Amygdala (tissue), 56 donors: ENCODE measurements at regions not wholly inside any gene's neighbourhood (a gene's known extent, or its start where the extent isn't known, plus 50 kb on each side); places are given as distances from the start of the nearest gene placed in this dataset.

Experiments
- DNase-seq, 56 donors: peaks; one replicate each; lab custom pipeline; 2025; lab: John Stamatoyannopoulos, UW

DNA sequence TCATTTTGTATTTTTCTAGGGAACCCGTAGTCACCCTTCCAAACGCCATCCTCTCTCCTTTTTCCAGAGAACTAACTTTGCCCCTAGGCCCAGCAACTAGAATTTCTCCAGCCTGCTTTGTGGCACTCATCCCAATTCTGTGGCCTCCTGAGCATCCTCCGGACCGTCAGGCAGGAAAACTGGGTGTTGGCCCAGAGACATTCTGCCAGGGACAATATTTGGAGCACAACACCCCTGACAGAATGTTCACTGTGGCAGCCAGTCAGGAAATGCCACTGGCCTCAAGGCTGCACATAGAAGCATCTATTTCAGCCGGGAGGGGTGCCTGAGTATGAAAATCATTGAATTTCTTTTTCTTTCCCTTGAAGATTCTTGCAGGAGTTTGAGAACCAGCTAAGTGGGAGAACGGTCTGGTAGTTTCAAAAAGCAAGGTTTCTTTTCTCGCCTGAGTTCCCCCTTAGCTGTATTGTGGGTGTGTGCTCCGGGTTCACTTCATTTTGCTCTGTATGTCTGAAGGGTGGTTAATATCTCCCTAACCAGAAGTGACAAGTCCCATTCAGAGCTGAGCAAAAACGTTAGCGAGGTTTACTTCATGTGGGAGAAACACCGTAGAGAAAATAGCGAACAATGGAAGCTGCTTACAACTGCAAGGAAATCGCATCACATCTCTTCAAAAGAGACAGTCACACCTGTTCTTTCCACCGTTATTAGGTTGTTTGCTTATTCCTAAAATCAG is 108.1 kb upstream of the TPM1 start:
- no peak for DNase-seq

DNA sequence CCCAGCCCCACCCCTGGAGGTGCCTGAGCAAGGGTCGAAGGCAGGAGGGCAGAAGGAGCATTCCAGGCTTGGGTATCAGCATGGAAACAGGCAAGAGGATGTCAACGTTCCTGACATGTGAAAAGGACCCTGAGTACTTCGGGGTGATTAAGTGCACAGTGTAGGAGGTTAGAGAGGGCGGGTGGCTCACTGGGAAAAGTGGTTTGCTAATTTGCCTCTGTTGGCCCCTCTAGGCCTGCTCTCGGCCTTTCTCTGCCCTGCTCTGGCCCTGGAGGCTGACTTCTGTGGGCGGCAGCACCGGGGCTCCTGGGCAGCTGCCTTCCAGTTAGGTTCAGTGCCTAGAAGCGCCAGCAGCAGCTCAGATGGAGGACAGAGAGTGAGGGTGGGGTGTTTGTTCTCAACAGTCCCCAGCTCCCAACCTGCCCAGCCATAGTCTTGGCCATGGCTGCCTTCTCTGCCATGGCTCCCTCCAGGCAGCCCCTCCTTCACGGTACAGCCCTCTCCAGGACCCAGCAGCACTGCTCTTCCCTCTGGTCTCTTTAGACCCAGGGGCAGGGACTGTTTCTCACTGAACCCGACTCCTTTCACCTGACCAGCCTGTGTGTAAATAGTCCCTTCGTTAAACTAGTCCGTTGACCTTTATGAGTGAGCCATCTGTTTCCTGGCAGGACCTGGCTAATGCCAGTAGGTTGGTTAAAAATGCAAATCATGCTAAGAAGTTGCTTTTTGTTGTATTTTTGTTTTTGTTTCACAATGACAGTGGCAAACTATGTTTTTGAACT is 107.1 kb upstream of the TPM1 start:
- no peak for DNase-seq

DNA sequence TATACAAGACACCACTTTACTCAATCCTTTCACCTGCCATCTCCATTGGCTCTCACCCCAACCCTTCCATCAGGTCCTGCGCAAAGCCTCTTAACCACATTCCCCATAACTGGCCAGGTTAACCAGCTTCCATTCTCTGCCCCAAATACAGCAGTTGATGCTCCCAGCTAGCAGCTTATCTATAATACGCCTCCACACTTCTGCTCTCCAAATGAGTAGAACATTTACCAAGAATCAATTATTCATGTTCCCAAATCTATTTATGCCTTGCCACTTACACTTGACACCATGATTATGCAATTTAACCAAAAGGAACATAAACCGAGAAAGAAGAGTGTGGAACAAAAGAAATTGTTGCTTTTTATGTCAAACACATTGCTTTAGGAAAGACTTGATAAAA is 103.7 kb upstream of the TPM1 start:
- no peak for DNase-seq

DNA sequence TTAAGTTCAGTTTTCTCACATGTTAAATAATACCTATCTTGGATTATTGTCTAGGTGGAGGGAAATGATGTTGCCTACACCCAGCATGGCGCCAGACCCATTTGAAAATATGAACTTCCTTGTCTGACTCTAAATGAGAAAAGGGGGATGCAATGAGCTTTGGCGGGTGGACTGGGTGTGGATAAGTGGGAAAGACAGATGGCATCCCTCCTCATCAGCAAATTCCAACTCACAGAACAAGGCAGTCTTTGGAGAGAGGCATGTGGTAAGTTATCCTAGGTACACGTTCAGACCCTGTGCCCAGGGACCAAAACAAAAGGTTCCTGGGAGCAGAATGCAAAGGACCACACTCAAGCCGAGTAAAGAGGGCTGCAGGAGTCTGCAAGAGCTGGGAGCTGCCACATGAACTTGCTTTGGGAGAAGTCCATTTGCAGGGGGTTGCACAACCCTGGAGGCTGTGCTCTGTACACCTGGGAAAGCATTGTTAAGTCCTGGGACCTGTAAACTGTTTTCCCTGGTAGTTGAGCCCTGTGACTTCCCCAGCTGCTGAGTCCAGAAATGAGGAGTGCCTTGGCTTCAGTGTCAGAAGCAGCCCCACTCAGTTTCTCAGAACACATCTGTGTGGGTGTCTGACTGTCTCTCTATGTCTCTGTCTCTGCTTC is 102.3 kb upstream of the TPM1 start:
- no peak for DNase-seq

DNA sequence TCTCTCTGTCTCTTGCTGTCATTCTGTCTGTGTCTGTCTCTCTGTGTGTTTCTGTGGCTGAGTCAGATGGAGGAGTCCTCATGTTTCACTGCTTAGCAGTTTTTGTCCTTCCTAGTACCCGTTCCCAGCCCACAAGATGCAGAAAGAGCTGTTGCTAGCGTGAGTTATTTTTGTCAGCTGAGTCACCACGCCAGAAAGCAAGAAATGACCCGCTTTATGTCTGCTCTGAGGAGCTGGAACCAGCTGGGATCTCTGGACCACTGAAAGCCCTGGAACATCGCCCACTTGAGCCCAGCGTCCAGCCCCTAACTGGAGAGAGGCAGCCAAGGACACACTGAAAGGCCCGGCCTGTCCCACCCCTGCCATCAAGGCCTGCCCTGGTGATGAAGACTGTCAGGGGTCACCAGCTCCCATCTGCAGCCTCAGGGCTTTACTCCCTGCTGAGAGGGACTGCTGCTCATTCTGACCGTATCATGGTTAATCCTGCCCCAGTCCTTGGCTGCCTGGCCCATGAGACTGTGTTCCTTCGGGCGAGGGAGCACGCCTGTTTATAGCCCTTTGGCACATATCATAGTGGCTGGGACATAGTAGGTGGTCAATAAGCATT is 101.7 kb upstream of the TPM1 start:
- DNase-seq, result peak in 49 of 56 donors; percentile 12 to 83 (median 56)

DNA sequence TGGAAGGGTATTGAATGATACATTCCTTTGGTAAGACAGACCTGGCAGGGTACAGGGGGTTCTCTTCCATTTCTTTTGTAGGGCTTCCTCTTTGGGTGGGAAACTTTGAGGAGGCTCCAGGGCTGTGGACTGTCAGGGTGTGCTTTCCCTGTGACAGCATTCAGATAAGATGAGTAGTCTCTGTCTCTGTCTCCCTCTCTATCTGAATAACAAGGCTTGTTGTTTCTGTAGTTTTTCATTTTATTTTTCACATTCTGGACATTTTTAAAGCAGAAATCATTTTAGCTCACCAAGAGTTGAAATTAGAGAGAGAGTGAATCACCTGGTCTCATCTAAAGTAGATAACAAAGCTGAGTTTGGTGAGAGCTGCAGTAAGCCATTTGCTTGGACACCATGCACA is 100.8 kb upstream of the TPM1 start:
- no peak for DNase-seq

DNA sequence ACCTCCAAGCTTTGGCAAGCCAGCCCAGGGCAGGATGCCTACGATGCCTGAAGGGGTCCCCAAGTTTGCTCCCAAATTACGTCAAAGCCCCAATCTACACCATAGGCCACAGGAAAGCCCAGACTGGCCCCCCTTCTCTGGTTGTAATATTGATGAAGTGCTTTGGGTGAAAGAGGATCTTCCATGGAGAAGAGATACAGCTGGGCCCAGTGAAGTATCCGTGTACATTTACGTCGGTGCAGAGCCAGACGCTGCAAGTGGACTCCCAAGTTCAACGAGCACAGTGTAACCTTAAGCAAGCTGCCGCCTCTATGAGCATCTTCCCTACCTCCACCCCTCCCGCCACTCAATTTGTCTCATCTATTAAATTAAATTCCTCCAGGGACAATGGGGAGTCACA is 100.1 kb upstream of the TPM1 start:
- DNase-seq, result no peak

DNA sequence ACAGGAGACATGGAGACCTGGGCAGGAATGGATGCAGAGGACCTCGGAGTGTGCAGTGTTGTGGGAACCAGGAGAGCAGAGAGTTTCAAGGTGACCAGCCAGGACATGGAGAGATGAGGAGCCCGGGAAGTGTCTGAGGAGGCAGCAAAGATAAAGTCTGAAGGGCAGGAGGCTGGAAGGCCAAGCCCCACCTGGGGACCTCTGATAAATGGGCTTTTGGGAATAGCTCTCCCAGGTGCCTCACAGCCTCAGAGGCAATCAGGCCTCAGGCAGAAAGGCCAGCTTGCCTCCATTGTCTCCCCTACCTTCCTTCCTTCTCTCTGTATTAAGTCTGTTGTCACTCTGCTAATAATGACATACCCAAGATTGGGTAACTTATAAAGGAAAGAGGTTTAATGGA is 97.5 kb upstream of the TPM1 start:
- no peak for DNase-seq

DNA sequence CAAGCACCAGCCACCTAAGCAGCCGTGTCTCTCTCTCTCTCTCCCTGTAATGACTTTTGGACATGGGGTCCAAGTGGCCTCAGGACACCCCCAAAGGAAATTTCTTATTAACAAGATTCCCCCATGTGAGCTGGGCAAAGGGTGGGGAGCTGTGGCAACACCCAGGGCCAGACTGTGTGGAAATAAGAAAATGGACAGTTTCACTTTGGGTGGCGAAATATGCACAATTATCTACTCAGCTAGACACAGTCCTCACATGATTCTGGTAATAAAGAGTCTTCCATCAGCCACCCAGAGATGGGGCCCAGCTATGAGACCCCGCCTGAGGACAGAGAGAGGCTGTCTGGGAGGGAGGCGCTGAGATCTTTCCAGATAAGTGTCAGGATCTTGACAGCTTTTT is 96.8 kb upstream of the TPM1 start:
- no peak for DNase-seq

DNA sequence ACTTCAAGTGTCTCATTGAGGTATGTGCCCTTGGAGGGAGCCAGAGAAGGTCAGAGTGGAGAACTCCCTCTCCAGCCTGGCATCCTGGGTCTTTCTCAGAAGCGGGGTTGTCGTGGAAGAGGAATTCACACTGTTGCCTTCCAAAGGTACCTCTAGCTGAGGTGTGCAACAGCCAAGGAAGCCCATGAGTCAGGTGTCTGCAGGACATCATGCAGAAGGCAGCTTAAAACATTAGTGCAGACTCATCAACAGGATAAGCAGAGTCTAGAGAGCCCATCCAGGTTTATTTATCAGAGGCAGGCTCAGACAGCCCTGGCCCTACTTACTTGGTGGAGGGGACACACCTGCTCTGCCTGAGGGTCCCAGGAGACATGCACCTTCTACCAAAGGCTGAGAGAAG is 95.6 kb upstream of the TPM1 start:
- DNase-seq, result no peak

DNA sequence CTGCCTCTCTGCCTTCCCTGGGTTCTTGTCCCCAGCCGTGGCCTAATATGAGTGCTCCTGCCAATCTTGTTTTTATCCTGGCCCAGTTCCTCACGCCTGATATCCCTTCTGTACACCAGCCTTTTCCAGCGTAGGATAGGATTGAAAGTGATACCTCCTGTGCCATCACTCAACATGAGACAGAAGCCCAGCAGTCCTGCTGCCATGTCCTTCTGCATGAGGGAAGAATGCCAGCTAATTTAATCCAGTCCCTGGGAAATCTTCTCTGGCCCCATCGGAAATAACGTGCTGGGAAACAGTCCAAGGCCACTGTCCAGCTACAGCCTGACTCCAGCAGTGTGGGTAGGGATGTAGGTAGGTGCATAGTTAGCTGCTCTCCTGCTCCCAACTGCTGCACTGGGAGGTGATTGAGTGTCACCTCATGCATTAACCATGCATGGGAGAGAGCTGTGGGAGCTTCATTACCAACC is 92.0 kb upstream of the TPM1 start:
- DNase-seq, result no peak

DNA sequence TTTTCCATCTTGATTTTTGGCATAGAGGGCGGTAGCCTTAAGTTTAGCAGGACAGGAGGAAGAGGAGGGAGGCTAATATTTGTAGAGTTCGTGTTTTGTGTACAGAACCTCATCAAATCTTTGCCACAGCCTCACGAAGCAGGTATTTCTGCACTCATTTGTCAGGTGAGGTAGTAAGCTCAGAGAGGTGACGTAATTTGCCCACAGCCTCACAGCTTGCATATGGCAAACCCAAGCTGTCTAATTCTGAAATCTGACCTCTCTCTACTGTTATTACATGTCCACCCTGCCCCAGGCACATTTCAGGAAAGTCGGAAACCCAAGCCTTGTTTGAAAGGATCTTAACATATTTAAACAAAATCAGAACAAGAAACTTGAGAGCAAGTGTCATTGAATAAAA is 91.1 kb upstream of the TPM1 start:
- no peak for DNase-seq

DNA sequence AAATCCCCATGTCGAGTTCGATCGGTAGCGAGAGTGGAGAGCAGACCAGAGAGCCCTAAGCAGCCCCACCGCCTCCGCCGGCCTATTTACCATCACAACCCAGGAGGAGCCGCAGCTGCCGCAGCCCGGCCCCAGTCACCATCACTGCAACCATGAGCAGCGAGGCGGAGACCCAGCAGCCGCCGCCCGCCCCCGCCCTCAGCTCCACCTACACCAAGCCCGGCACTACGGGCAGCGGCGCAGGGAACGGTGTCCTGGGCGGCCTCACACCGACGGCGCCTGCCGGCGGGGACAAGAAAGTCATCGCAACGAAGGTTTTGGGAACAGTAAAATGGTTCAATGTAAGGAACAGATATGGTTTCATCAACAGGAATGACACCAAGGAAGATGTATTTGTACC is 89.5 kb upstream of the TPM1 start:
- DNase-seq, result no peak

DNA sequence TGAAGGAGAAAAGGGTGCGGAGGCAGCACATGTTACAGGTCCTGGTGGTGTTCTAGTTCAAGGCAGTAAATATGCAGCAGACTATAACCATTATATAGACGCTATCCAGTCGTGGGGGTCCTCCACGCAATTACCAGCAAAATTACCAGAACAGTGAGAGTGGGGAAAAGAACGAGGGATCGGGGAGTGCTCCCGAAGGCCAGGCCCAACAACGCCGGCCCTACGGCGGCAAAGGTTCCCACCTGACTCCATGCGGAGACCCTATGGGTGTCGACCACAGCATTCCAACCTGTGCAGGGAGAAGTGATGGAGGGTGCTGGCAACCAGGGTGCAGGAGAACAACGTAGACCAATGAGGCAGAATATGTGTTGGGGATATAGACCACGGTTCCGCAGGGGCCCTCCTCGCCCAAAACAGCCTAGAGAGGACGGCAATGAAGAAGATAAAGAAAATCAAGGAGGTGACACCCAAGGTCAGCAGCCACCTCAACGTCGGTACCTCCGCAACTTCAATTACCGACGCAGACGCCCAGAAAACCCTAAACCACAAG is 89.0 kb upstream of the TPM1 start:
- no peak for DNase-seq

DNA sequence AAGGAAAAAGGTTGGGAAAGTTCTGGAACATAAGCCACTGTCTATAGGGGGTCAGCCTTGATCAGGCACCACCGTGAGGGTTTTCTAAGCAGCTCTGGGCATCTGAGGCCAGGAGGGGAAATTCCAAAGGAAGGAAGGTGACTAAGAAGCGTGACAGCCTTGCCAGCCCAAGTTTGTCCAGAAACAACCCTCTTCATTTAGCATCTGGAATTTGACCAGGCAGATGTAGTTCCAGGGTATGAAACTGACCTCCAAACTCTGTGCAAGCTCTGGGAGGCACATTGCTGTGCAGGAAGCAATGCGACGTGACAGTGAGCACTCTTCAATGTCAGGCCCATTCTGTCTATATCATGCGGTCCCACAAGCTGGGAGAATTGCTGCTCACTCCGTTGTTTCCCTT is 85.4 kb upstream of the TPM1 start:
- no peak for DNase-seq

DNA sequence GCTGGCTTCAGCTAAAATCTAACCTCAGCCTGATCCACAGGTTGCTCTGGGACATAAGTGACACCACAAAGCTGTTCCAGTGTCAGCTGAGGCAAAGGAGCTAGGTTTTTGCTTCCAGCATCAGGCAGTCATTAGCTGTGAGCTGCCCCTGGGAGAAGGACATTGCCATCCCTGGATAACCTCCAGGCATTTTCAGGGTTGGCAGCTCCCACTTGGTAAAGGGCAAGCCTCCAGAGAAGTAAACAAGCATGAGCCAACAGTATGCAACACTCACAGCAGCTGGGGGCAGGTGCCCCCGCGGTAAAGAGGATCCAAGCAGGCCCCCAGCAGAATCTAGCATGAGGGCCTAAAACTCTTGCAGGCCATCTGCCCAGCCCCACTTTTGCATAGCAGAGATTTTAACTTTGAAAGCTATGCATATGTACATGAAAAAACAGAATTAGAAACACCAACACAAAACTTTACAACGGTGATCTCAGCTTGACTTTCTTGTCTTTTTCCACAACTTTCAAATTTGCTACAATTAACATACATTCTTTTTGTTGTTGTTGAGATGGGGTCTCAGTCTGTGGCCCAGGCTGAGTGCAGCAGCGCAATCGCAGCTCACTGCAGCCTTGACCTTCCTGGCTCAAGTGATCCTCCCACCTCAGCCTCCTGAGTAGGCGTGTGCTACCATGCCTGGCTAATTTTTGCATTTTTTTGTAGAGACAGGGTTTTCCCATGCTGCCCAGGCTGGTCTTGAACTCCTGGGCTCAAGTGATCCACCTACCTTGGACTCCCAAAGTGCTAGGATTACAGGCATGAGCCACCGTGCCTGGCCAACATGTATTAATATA is 83.8 kb upstream of the TPM1 start:
- DNase-seq, result peak in 8 of 56 donors; percentile 4 to 17 (median 14)

DNA sequence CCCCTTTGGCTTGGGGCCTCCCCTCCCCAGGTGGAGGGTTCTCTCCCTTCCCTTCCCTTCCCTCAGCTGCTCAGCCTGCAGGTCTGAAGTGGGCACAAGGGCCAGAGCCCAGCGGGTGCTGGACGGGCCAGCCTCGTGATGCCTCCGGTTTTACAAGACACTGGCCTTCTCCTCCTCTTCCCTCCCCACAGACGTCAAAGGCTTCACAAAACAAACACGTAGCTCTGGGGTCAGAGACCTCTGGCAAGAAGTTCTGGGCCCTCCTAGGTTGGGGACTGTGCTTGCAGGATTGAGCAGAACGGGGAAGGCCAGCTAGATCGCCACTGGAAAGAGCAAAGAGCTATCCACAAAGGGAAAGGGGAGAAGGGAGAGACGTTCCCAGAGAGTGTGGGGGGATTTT is 81.4 kb upstream of the TPM1 start:
- DNase-seq, result no peak

DNA sequence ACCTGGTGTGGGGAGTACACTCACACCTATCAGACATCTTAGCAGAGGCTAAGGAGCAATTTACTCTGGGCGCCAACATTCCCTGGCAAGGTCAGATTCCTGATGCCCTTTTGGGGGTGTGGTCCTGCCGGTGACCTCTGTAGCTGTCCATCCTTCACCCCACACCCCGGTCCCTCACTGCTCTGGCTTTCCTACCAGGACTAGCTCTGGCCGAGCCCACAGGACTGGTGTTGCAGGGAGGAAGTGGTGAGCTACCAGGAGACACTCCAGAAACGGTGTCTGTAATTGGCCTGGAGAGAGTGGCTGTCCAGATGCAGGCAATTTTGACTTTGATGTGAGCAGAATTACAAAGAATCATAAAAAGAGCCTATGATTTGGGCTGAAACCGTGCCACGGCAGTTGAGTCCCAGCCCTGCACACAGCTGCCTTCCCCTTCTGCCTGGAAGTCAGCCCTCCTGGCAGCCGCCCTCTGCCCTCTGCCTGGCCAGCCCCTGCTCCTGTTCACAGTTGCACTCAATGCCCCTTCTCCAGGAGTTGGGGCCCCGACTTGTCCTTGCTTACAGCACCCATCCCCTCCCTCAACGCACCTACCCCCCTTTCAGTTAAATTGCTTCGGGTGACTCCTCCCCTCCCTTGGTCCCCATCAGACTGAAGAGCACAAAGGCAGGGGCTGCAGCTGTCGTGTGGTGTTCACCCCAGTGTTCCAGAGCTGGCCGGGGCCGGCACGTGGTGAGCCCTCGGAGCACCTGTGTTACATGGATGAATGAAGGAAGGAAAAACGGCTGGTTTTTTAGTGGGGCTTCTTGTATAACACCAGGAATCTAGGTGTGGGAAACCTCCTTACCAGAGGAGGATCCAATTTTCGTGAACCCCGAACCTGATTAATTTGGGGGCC is 80.2 kb upstream of the TPM1 start:
- DNase-seq, result no peak

DNA sequence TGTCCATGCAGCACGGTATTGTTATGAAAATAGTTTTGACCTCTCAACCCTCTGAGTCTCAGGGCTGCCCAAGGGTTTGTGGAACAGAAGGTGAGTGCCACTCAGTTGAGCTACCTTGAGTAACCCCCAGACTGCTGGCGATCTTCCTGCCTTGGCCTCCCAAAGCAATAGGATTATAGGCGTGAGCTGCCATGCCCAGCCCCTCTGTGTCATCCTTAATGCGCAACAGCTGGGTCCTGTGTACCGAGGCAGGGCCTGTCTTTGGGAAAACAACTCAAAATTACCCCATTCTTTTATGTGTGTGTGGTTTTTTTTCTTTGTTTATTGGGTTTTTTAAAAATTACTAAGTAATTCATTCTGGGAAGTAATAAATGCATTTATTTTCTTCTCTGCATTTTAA is 78.3 kb upstream of the TPM1 start:
- no peak for DNase-seq
